ENCODE measurements at regions not wholly inside any gene's neighbourhood (a gene's known extent, or its start where the extent isn't known, plus 50 kb on each side); places are given as distances from the start of the nearest gene placed in this dataset.

- Histone ChIP-seq H2BK120ac (ENCODE audit: low read depth, low read length, poor library complexity, severe bottlenecking) (no peak overlapping the region), H3K79me1 (ENCODE audit: insufficient read depth, low read depth, low read length, poor library complexity, severe bottlenecking) (no peaks in the 10 kb centered on the region), H3K9me3 (ENCODE audit: control insufficient read depth, low read depth, low read length) (no peaks in the 10 kb centered on the region), H2BK15ac (ENCODE audit: low read depth, low read length) (no peak overlapping the region), H2AFZ (ENCODE audit: low read length) (no peak overlapping the region), H3T11ph (ENCODE audit: low read length) (no peak overlapping the region), H4K91ac (ENCODE audit: insufficient read length, low read depth, low read length) (no peak overlapping the region), H3K4ac (ENCODE audit: low read depth, low read length) (no peak overlapping the region), H4K20me1 (ENCODE audit: control insufficient read depth, insufficient read depth, insufficient read length) (no peaks in the 10 kb centered on the region), H3K56ac (ENCODE audit: insufficient read length, low read depth, low read length) (no peak overlapping the region), H3K18ac (ENCODE audit: insufficient read length, low read depth, low read length) (no peak overlapping the region), H2BK20ac (ENCODE audit: low read depth, low read length, poor library complexity, severe bottlenecking) (no peak overlapping the region), H3K27me3 (ENCODE audit: insufficient read depth, low read length) (no peaks in the 10 kb centered on the region; the same call in 1 of the 2 replicates), H4K8ac (replicated peaks; ENCODE audit: insufficient read length, low read depth, low read length) (no peak overlapping the region), H3K23ac (ENCODE audit: insufficient read length, low read depth, low read length) (no peak overlapping the region), H3K23me2 (ENCODE audit: insufficient read length, low read depth, low read length, poor library complexity, severe bottlenecking) (no peaks in the 10 kb centered on the region), H3K14ac (ENCODE audit: insufficient read depth, low read length) (no peak overlapping the region), H3K9ac (ENCODE audit: extremely low read depth, insufficient read length, low read length) (no peak overlapping the region), H3K4me1 (ENCODE audit: insufficient read depth, low read length) (peaks cover 3% of the 10 kb centered on the region; the same call in 1 of the 2 replicates), H2AK5ac (ENCODE audit: insufficient read length, low read length) (no peak overlapping the region), H3K27ac (ENCODE audit: insufficient read length, low read depth, low read length) (no peak overlapping the region), H2BK12ac (ENCODE audit: insufficient read length, low read depth, low read length) (no peak overlapping the region), H2BK5ac (ENCODE audit: insufficient read length, low read length) (no peak overlapping the region), H3K79me2 (ENCODE audit: insufficient read depth, low read length) (no peaks in the 10 kb centered on the region), H3K4me2 (ENCODE audit: insufficient read depth, insufficient read length, low read length) (no peak overlapping the region), H4K5ac (ENCODE audit: insufficient read length, low read depth, low read length) (no peak overlapping the region)
- Mint-ChIP-seq H3K36me3 (ENCODE audit: insufficient read depth in 1 of 3, low read depth in 3 of 3) (no peaks in the 10 kb centered on the region), H3K4me3 (peak overlapping the region; percentile 15 to 52; a peak in 2 of 5 replicates), H3K27ac (peak overlapping the region in 1 of 3 experiments; percentile 73; a peak in 1 of 7 replicates), H3K4me1 (peaks cover 27 to 28% of the 10 kb centered on the region in 2 experiments), H3K9me3 (peaks cover 0 to under 1% of the 10 kb centered on the region in 2 experiments; a peak in 3 of 5 replicates), H3K27me3 (ENCODE audit: low read depth) (peaks cover 57% of the 10 kb centered on the region)
- peak; percentile 76 for TF ChIP-seq CTCF (conservative IDR thresholded peaks at IDR 0.05)
- peak; percentile 89 for DNase-seq
- WGBS (ENCODE audit: extremely low coverage, insufficient read length, low lambda C conversion rate), result no CpG with 5 or more reads among the region's 29 CpGs
These were observed 73.2 kb upstream of the FGF3 start for GRCh38 chr11:69892237-69892985.
